GM12873 (cell line): ENCODE measurements at regions not wholly inside any gene's neighbourhood (a gene's known extent, or its start where the extent isn't known, plus 50 kb on each side); places are given as distances from the start of the nearest gene placed in this dataset.

Source experiments
- TF ChIP-seq, protein P1 (sequence below): IDR thresholded peaks from 2 replicates; pipeline ENCODE4 v1.5.1; 2012; ENCODE audit warnings: low read depth, mild to moderate bottlenecking, moderate library complexity, low read length, control low read depth; ENCODE audit not compliant: insufficient read depth; ENCODE audit errors: missing control alignments

DNA sequence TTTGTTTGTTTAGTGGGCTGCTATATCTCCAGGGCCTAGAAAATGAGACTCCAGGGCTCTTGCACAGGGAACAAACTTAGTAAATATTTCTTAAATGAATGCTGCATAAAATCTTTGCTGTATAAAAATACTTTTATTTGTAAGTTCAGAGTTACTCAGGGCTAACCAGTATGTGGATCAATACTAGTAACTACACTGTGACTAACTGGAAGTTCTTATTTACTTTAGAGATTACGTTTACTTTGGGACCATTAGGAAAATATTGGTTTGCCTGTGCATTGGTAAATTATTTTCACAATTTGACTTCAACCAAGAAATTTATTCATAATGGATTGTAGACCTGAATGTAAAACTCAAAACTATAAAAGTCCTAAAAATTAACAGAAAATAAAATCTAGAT, 575.5 kb downstream of the RNF144A start:
- TF ChIP-seq, protein P1, sequence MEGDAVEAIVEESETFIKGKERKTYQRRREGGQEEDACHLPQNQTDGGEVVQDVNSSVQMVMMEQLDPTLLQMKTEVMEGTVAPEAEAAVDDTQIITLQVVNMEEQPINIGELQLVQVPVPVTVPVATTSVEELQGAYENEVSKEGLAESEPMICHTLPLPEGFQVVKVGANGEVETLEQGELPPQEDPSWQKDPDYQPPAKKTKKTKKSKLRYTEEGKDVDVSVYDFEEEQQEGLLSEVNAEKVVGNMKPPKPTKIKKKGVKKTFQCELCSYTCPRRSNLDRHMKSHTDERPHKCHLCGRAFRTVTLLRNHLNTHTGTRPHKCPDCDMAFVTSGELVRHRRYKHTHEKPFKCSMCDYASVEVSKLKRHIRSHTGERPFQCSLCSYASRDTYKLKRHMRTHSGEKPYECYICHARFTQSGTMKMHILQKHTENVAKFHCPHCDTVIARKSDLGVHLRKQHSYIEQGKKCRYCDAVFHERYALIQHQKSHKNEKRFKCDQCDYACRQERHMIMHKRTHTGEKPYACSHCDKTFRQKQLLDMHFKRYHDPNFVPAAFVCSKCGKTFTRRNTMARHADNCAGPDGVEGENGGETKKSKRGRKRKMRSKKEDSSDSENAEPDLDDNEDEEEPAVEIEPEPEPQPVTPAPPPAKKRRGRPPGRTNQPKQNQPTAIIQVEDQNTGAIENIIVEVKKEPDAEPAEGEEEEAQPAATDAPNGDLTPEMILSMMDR = no peak

DNA sequence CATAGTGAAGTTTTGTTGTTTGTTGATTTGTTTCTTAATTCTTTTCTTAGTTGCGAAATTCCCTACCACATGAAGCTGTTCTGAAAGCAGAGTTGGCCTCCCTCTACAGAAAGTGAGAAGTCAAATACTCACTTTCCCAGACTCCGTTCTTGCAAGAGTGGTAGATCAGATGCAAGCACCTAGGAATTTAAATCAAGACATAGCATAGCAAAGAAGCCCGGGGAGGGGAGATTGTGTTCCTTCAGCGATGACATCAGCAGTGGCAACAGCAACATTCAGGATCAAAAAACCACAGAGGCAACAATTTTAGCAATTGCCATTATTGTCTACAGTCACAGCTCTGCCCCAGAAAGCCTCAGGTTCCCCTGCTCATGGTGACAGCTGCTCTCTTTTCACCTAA, 580.0 kb downstream of the RNF144A start:
- TF ChIP-seq, protein P1 = no peak

DNA sequence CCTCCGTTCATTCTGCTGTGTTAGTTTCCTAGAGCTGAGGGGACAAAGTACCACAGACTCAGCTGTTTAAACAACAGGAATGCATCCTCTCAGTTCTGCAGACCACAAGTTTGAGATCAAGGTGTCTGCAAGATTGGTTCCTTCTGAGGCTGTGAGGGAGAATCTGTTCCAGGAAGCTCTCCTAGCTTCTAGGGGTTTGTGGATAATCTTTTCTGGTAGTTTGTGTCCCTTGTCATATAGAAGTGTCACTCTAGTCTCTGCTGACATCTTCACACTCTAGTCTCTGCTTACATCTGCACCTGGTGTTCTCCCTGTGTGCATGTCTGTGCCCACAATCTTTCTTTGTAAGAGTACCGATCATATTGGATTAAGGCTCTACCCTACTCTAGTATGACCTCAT, 581.8 kb downstream of the RNF144A start:
- TF ChIP-seq, protein P1 = no peak

DNA sequence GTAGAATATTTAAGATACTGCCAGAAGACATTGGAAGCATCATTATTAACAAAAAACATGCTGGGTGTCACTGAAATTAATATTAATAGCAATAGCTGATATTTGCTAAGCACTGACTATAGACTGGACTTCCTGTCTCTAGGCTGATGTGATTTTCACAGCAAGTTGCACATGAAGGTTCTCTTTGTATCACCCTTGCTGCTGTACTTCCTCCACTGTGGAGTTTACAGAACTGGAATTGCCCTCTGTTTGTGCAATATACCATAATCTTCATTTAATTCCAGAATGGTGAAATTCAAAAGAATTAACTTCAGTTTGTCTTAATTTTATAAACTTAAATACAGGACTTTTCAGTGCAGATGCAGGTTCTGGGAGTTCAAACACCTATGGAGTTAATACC, 585.1 kb downstream of the RNF144A start:
- TF ChIP-seq, protein P1 = no peak

DNA sequence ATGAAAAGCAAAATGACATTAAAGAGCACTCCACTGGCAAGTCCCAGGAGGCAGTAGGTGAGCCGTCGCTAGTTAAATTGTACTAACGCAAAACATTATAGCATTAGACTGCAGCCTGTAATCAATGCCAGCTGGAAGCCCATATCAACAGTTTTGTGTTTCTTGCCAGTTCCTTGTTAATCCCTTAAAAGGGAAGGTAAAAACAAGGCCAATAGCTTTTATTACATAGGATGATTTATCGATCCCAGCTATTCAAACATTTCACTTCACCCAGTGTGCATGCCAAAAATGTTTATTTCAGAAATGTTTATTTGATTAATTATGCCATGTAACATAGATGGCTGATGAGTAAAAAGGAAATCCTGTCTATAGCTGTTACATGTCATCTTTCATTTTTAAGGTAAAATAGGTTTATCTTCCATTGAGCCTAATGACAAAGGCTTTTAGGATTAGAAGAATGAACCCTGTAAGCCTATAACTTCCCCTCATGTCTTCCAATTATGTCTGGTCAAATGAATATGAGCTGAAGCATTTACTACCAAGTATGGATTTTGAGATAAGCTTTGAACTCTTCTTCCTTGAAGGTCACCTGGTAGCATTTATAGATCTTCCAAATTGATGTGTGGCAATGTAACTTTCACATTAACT, 591.2 kb downstream of the RNF144A start:
- TF ChIP-seq, protein P1 = no peak

DNA sequence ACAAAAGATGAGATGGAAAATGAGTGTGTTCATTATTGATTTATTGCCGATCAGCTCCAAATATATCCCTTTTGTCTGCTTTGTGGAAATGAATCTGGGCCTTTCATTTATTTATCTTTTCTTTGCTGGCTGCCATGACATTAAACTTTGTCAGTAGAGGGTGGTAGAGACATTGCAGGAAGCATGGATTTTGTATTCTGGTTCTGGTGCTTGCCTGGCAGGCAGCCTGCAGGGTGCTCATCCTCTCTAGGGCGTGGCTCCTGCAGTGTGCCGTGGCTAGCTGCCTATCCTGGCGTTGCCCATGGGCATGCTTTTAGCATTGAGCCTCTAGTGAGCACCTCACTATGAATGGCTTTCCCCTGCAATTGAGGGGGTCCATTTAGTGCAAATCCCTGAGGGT, 593.1 kb downstream of the RNF144A start:
- TF ChIP-seq, protein P1 = no peak

DNA sequence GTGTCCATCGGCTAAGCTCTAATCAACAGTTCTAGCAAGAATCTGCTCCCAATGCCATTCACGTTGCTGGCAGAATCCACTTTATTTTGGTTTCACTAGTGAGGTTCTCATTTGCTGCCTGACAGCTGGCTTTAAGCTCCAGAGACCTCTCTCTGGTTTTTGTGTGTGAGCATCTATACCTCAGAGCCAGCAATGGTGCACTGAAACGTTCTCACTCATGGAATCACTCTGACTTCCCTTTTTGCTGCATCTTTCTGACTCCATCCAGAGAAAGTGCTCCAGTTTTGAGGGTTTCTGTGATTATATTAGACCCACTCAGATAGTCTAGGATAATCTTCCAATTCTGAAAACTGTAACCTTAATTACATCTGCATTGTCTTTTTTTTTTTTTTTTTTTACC, 596.6 kb downstream of the RNF144A start:
- TF ChIP-seq, protein P1 = no peak
